Peyer's patch (tissue), 4 donors: ENCODE measurements at regions not wholly inside any gene's neighbourhood (a gene's known extent, or its start where the extent isn't known, plus 50 kb on each side); places are given as distances from the start of the nearest gene placed in this dataset.

Experiments used
- POLR2A ChIP-seq, 2 donors: fragments of 450-650 bp; IDR thresholded peaks; one replicate each; pipeline ENCODE4 v1.5.1; 2017; ENCODE audit warnings: antibody characterized with exemption in 2 of 2, mild to moderate bottlenecking in 2 of 2, moderate library complexity in 2 of 2
- TF ChIP-seq, protein P1 (sequence below), 6 experiments: fragments of 450-650 bp in 4 of 6; fragments of 200-600 bp in 2 of 6; sonication (generic) in 1 of 6; IDR thresholded peaks; one replicate each; pipeline ENCODE4 v1.5.1; 2017 to 2019; ENCODE audit warnings: antibody characterized with exemption in 6 of 6, mild to moderate bottlenecking in 3 of 6, moderate library complexity in 1 of 6

DNA sequence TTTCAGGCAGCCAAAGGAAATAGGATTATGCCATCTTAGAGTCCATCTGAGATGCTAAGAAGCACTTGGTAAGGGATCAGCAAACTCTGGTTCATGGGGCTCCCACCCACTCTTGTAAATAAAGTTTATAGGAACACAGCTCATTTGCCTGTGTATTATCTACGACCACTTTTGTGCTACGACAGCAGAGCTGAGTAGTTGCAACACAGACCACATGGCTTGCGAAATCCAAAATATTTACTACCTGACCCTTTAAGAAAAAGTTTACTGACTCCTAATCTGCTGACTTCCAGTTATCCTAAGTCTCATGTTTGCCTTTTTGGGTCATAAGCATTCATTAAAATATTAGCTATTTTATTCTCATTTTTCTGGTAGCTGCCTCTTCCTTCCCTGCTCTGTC, 859.0 kb downstream of the QKI start:
- TF ChIP-seq, protein P1, sequence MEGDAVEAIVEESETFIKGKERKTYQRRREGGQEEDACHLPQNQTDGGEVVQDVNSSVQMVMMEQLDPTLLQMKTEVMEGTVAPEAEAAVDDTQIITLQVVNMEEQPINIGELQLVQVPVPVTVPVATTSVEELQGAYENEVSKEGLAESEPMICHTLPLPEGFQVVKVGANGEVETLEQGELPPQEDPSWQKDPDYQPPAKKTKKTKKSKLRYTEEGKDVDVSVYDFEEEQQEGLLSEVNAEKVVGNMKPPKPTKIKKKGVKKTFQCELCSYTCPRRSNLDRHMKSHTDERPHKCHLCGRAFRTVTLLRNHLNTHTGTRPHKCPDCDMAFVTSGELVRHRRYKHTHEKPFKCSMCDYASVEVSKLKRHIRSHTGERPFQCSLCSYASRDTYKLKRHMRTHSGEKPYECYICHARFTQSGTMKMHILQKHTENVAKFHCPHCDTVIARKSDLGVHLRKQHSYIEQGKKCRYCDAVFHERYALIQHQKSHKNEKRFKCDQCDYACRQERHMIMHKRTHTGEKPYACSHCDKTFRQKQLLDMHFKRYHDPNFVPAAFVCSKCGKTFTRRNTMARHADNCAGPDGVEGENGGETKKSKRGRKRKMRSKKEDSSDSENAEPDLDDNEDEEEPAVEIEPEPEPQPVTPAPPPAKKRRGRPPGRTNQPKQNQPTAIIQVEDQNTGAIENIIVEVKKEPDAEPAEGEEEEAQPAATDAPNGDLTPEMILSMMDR (IDR thresholded peaks at IDR 0.05): no peak
- no peak for TF ChIP-seq POLR2A (IDR thresholded peaks at IDR 0.05)
